ENCODE measurements at regions not wholly inside any gene's neighbourhood (a gene's known extent, or its start where the extent isn't known, plus 50 kb on each side); places are given as distances from the start of the nearest gene placed in this dataset.

GRCh38 chr15:97712530-97712929 is 248.0 kb upstream of the ARRDC4 start:
- TF ChIP-seq CTCF (IDR thresholded peaks at IDR 0.05) (no peak), POLR2A (IDR thresholded peaks at IDR 0.05) (no peak)

Measured in prostate gland (tissue), 2 donors.